SK-N-DZ (cell line): ENCODE measurements at regions not wholly inside any gene's neighbourhood (a gene's known extent, or its start where the extent isn't known, plus 50 kb on each side); places are given as distances from the start of the nearest gene placed in this dataset.

Experiments used
- DNase-seq: peaks from one replicate; pipeline ENCODE4 v3.0.0-alpha.2; 2015; ENCODE audit warnings: low spot score

DNA sequence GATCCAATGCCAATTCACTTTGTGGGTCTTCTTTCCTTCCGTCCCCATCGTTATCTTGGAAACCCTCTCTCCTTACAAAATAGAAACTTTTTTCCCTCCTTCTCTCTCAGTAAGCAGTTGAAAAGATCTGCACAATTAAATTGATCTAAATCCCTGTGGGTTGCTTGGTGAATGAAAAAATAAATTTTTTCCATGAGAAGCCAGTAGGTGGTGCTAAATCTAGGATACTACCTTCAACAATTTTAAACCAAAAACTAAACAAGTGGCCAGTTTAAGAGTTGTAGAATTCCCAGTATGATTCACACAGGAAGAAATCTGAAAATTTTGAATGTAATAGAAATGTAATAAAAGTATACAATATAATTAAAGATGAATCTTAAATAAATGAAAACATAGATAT lies 990.3 kb upstream of the ZNF722 start:
- no peak for DNase-seq

DNA sequence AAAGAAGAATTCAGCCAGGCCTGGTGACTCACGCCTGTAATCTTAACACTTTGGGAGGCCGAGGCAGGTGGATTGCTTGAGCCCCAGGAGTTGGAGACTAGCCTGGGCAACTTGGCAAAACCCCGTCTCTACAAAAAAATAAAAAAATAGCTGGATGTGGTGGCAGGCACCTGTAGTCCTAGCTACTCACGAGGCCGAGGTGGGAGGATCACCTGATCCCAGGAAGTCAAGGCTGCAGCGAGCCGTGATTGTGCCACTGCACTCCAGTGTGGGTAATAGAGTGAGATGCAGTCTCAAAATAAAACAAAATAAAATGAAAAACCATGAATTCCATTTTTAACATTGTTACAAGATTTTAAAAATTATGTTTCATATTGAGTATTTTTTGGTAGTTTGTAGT lies 988.9 kb upstream of the ZNF722 start:
- no peak for DNase-seq

DNA sequence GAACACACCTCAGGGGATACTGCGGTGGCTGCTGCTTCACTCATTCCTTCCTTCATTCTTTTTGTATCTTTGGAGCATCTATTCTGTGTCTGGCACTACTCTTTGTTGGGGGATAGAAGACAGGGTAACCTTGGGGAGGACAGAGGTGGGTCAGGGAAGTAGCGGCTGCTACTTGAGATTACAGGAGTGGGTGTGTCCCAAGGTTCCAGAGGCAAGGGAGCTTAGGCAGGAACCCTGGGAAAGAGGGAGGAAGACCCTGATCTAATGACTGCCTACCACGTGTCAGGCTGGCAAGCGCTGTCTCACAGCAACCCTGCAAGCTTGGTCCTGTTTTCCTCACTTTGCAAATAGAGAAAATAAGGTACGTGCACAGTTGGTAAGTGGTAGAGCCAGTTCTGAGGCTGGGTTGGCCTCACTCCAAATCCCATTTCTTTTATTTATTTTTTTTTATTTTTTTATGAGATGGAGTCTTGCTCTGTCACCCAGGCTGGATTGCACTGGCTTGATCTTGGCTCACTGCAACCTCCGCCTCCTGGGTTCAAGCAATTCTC lies 985.9 kb upstream of the ZNF722 start:
- no peak for DNase-seq

DNA sequence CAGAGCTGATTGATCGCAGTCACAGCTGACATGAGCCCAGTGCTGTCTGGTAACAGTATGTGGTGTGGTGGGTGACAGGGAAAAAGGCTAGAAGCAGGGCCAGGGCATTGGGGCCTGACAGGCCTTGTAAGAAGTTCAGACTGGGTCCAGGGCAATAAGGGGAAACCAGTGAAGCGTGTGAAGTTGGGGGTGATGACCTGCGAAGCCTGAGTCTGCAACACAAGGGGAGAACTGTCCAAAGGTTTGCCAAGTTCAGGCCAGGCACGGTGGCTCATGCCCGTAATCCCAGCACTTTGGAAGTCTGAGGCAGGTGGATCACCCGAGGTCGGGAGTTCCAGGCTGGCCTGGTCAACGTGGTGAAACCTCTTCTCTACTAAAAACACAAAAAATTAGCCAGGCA lies 983.9 kb upstream of the ZNF722 start:
- DNase-seq, result no peak

DNA sequence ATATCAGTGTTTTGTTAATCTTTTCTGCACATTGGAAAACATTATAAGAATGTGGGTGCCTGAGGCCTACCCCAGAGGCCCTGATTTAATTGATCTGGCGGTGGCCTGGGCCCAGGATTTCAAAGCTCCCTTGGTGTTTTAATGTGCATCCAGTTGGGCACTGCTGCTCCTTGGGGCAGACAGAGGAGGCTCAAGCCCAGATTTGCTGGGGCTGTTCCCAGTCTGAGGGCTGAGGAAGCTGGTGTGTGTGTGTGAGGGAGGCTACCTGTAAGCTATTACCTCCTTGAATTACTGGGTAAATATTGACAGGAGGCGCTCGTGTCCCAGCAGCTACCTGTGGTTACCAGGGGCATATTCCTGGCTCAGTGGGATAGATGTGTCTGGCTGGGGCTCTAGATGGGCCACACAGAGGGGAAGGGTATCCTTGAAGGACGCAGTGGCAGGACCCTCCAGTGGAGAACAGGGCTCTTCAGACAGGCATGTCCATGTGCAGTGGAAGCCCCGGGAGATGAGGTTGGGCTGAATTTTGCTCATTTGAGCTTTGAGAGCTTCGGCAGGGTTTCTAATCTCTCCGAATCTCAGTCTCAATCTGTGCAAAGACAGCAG lies 975.4 kb upstream of the ZNF722 start:
- DNase-seq, result no peak

DNA sequence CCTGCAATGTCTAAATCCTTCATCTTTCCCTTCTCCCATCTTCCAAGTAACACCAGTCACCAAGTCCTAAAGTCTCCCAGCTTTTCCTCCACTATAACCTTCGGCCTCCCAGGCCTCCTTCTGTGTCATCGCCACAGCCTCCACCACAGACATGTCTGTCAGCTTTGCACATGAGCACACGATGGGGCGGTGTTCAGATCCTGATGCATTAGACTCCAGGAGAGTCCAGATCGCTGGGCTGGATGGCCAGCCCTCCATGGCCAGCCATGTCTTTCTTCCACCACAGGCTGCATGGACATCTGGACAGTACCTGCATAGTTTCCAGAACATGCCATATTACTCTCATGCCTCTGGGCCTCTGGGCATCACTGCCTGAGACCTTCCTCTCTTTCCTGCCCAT lies 974.2 kb upstream of the ZNF722 start:
- DNase-seq, result no peak

DNA sequence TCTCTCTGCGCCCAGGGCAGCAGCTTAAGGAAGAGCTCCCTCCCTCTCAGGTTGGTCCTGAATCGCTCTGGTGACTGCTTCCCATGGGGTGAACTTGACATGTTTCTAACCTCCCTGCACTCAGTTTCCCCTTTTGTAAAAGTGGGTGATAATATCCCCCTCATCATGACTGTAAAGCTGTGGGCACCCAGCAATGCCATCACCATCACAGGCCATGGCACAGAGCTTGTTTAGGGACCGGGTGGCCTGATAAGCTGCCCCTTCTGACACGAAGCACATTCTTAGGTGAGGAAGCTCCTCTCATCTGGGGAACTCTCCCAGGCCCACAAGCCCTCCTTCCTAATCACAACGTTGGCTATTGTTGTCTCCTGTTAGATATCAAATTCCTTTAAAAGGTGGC lies 972.8 kb upstream of the ZNF722 start:
- DNase-seq, result no peak

DNA sequence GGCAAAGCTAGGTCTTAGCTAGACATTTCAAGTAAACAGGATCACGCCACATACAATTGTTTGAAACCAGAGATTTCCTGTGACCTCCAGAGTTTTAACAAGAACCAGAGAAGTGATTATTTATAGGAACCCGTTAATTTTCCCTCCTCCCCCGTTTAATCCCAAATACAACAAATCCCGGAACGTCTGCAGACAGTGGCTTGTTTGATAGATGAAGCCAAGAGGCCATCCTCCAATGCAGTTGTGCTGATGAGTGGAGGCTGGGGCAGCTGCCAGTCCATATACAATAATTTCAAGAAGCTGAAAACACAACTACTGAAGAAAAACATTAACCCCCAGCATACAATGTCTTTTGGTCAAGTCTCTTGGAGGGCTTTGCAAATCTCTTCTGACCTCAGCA lies 971.6 kb upstream of the ZNF722 start:
- no peak for DNase-seq

DNA sequence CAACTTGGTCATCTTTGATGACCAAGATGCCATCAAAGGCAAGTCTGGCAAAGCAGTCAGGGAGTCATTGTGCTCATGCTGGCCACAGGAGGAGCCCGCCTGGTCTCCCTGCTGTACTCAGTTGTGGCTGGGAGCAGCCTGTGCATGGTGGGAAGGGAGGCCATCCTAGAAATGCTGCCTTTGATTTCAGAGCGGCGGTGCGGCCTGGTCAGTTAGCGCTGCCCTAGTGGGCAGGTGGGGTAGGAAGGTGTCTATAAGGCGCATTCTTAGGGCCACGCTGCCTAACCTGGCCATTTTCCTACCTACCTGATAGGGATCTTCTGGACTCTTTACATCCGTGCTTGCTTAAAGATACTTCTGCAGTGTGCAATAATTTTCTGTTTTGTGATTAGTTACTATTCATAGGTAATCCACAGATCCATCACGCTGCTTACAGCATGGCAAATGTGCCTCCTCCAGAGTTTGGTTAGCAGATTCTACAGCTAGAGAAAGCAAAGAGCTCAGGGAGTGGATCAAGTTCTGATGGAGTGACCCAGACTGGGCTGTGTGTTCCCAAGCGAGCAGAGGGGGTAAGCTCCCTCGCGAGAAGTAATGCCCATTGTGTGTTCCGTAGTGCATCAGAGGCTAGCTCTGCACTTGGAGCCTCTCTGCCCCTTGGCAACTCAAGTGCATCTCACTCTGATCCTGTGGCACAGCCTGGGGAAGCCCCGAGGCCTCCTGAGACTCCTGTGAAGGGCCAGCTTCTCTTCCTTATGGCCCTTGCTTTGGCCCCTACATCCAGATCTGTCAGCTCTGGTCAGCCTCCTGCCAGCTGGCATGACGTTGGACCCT lies 970.1 kb upstream of the ZNF722 start:
- no peak for DNase-seq

DNA sequence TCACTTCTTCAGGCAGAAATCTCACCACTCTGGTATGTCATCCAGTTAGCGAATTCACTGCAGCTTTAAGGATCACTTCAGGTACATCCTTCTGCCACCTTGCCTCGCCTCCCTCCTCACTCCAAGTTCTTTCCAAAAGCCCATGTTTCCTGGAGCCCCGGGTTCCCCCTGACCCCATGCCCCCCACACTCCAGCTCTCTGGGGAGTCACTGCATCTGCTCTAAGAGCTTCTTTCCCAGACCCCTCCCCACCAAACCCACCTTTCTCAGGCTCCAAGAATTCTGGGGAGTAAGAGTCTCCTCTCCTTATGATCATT lies 969.5 kb upstream of the ZNF722 start:
- no peak for DNase-seq

DNA sequence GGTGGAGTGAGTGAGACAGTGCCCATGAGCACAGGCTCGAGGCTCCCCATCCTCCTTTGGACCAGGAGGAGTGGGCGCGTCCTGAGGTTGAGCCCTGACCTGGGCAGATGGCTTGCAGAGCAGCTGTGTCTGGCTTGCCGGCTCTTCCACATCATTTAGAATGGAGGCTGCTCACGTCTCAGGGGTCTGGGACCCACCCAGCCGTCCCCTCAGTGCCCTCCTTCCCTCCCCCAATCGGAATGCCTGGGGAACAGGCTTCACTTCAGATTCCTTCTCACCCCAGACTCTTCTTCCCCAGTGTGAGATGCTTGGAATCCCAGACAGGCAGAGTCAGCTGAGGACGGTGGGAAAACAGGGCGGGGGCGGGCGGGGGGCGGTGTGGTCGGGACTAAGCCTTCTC lies 968.6 kb upstream of the ZNF722 start:
- DNase-seq, result no peak

DNA sequence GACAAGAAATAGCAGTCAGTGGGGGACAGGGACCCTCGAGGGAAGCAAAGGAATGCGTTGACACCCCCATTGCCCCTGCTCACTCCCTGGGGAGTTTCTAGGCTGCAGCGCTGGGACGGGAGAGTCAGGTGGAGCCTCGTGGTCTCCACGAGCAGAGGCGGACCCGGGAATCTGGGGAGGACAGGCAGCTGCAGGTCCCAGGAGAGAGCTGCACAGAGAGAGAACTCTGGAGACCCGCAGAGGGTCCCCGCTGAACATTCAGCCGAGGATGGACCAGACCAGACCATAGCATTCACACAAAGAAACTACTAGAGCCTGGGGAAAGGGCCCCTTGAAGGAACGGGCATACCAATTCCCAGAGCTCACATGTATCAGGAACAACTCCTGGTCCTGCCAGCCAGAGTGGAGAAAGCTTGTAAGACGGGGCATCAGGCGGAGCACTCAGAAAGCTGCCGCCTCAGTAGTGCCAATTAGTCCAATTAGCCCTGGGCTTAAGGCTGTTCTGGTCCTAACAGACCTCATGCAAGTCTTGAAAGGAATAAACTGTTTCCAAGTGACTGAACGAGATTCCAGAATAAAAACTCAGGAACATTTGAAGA lies 966.7 kb upstream of the ZNF722 start:
- no peak for DNase-seq

DNA sequence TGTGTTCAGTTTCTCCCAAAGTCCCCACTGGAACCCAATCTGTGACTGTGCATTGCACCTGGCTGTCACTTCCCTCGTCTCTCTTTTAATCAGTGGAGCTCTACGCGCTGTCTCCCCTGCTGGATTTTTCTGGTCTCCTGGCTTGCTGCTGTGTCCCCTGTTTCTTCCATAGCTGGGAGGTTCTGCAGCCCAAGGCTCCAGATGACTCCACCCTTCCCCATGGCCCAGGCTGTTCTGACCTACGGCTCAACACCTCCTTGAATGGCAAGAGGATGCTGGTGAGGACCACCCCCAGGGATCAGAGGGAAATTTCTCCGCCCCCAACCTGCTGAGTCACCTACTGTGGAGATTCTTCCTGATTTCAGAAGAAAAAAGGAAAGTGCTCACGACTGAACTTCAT lies 961.4 kb upstream of the ZNF722 start:
- no peak for DNase-seq

DNA sequence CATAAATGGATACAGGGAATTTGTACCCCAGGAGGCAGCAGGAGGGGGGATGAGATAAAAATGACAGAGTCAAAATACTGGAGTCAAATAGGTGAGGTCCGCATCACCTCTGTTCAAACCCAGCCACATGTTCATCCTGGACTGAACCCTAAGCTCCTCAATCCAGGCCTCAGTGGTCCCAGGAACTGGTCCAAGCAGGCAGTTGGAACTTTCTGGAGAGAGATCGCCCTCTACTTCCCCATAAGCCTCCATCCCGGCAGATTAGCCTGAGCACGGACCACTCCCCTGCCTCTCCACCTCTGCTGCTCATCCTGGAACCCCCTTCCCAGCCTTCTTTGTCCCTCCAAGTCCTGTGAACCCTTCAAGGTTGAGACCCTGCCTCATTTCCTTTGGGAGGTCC lies 959.7 kb upstream of the ZNF722 start:
- DNase-seq, result no peak

DNA sequence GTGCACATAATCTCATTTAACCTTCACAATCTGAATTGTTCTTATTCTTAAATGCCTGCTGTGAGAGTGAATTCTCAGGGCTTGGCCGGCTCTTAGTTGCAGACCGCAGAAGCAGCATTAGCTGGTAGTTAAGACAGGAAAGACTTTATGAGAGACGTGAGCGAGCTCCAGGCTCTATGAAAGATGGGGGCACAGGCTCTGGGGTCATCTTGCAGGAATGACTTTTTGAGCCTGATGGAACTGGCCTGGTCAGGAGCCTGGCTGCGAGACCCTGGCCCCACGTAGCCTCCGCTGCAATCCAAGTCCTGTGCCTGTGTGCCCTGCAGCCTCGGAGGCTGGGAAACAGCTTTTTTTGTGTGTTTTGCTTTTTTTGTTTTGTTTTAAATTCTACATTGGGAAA lies 958.8 kb upstream of the ZNF722 start:
- DNase-seq, result no peak

DNA sequence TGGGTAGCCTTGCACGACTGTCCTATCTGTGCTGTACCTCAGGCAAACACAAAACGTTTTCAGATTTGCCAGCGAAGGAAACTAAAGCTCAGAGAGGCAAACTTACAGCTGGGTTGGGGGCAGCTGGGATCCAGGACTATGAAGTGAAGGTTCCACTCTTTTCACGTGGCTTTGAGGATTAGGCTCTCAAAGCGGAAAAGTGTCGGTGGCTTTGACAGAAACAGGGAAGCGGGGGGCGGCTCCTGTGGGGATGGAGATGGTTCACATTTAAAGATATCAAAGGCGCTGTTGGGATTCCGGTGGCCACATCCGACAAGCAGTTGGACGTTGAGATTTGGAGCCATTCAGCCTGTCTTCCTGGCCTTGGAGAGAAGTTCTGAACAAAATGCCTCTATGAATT lies 958.3 kb upstream of the ZNF722 start:
- no peak for DNase-seq

DNA sequence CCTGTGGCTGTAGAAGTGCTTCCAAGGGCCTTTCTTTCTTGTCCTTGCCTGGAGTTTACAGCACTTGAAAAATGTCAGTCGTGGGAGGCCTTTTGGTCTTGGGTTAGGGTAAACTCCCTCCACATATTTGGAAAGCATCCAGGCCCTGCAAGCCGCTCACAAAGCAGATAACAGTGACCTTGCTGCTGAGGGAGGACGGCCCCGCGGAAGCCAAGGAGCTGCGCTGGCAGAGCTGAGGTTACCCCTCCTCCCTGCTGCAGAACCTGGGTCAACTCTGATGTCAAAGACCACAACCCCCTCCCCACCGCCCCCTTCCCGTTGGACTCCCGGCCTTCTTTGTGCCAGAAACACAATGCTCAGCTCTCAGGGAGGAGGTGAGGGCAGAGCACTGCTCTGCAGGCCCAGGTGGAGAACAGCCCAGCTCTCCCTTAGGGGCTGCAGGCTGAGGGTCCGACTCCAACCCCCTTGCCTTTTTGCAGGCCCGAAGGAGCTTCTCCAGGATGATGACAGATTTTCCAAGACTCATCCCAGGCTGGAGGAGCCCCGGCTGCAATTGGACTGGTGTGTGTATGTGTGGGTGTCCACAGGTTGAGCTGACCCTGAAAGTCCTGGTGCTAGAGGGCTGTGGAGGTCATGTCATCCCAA lies 957.6 kb upstream of the ZNF722 start:
- DNase-seq, result no peak

DNA sequence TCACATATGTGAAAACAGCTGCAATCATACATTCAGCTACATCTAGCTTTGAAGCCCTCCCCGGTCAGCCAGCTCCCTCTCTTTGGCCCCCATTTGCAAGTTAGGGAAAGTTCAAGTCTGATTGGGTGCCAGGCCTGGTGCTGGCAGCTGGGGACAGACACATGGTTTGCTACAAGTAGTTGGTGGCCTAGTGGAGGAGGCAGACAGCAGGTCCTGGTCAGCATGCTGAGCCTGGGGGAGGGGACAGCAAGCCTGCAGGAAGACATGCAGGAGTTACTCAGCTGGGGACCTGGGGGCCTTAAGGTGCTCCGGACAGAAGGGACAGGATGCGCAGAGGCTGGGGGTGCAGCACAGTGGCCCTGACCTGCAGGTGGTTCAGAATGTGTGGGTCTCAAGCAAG lies 956.9 kb upstream of the ZNF722 start:
- no peak for DNase-seq

DNA sequence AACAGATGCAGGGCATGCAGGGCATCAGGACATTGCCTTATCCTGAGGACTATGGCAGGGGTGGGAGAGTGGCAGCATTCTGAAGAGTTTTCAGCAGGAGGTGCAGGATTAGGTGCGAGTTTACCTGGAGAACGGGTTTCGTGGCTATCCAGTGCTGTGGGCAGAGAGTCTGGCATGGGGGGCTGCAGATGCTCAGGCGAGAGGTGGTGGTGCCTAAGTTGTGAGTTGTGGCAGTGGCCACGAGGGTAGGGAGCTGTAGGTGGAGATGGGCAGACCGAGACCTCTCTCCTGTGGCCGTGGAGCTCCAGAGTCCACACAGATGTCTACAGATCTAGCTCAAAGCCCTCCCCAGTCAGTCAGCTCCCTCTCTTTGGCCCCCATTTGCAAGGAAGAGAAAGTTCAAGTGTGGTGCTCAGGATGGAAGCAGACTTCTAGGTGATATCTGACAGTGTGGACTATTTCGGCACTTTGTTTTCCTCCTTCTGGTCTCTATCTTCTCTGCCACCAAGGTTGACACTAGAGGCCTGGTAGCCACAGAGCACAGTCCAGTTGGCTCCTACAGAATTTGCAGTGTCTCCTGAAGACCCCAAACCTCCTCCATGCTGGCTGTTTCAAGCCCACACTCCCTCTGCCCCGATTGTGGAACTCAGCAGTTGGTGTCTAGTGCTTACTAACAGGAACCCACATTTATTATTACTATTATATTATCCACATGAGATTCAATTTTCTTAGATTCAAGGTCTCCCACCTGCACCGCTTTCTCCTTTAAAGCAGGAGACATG lies 955.7 kb upstream of the ZNF722 start:
- DNase-seq, result no peak

DNA sequence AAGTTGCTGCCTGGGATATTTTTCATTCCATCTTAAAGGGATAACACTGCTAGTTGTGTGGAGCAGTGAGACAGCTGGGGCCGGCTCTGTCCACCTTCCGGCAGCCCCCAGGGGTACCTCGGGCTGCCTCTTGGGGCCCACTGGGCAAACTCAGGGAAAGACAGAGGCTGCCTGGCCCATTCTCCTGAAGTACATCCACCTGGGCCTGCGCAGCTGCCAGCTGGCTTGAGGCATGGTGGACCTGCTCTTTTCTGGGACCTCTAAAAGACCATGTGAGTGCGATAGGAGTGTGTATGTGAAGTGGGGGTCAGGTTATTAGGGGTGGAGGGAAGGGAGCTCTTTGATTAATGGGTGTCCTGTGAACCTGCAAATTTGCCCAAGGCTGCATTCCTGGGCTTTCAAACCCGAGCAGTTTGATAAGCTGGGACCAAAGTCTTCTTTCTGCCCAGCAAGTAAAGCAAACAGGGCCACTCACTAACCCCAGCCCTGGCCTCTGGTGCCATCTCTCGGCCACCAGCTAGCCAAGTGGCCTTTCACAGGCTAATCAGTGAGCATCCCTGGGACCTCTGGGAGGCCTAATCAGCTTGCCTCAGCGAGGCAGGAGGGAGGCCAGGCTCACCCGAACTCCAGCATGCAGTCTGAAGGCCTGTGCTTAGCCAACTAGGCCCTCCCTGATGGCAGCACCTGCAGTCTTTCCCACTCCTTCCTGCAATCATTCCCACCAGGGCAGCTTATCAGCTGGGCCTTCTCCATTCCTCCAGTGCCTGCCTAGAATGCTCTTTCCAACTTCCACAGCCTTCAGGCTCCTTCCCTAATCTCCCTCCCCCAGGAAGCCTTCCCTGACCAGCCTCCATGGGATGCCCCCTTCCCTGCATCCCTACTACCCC lies 954.7 kb upstream of the ZNF722 start:
- no peak for DNase-seq

DNA sequence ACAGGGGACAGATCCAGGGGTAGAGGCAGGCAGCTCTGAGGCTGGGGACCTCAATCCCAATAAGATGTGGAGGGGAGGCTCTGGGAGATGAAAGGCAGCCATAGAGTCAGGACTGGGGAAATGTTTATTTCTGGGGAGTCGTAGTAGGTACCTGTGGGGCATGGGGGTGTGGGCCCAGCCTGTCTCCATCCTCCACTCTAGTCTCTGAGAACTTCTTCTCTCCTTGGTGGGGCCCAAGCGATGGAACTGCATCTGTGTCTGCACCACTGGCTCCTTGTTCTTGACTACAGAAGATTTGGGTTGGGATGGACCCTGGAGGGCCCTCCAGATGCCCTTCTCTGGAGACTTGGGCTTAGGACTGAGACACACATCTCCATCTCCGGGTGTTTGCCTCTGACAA lies 953.9 kb upstream of the ZNF722 start:
- DNase-seq, result no peak
